Nephron (organoid): ENCODE measurements at regions not wholly inside any gene's neighbourhood (a gene's known extent, or its start where the extent isn't known, plus 50 kb on each side); places are given as distances from the start of the nearest gene placed in this dataset.
A peak's percentile ranks its signal among the peaks of the same experiment; 100 is the strongest.

Experiments used
- H3K27ac Mint-ChIP-seq, 3 experiments: 2 replicates each; pipeline ENCODE4 v1.8.0; 2020; ENCODE audit warnings: mixed read lengths in 3 of 3, mild to moderate bottlenecking in 2 of 3, moderate library complexity in 1 of 3
- H3K27me3 Mint-ChIP-seq: 2 replicates; pipeline ENCODE4 v1.8.0; 2021; ENCODE audit warnings: low read depth, mild to moderate bottlenecking, moderate library complexity, mixed read lengths
- H3K36me3 Mint-ChIP-seq: 2 replicates; pipeline ENCODE4 v1.8.0; 2020; ENCODE audit warnings: low read depth, mixed read lengths
- H3K4me1 Mint-ChIP-seq: 2 replicates; pipeline ENCODE4 v1.8.0; 2020; ENCODE audit warnings: mixed read lengths
- H3K4me3 Mint-ChIP-seq, 3 experiments: 2 replicates each; pipeline ENCODE4 v1.8.0; 2020; ENCODE audit warnings: mild to moderate bottlenecking in 3 of 3, mixed read lengths in 3 of 3, moderate library complexity in 2 of 3
- H3K9me3 Mint-ChIP-seq: 2 replicates; pipeline ENCODE4 v1.8.0; 2020; ENCODE audit warnings: mixed read lengths
- TF ChIP-seq, protein P1 (sequence below), 3 experiments: fragments of 200-600 bp; sonication (generic); IDR thresholded peaks; one replicate each; pipeline ENCODE4 v1.5.0; 2021; ENCODE audit warnings: antibody characterized with exemption in 3 of 3; ENCODE audit not compliant: unreplicated experiment in 3 of 3

DNA sequence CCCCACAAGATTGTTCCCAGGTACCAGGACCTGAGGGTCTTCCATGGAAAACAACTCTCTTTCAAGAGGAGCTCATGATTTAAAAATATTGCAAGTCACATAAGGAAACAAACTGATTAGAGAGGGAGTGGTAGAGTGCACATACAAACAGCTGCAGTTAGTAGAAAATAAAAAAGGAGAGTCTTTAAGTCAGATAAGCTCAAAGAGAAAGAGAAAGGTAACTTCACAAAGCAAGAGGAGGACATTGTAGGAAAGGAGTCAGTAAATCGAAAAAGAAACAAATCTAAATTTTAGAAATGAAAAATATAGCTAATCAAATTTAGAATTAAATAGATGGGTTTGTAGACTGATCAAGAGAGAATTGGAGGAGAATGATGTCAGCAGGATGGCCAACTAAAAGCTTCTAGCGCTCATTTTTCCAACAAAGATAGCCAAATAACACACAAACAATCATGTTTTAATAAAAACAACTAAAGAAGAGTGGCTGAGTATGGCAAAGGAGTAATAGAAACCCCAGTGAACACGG lies 86.1 kb upstream of the CD53 start:
- Mint-ChIP-seq H3K27me3 (peaks cover 13% of the 10 kb centered on the region), H3K27ac (no peak overlapping the region), H3K4me1 (no peaks in the 10 kb centered on the region), H3K4me3 (no peak overlapping the region), H3K9me3 (no peaks in the 10 kb centered on the region), H3K36me3 (no peaks in the 10 kb centered on the region)
- TF ChIP-seq, protein P1, sequence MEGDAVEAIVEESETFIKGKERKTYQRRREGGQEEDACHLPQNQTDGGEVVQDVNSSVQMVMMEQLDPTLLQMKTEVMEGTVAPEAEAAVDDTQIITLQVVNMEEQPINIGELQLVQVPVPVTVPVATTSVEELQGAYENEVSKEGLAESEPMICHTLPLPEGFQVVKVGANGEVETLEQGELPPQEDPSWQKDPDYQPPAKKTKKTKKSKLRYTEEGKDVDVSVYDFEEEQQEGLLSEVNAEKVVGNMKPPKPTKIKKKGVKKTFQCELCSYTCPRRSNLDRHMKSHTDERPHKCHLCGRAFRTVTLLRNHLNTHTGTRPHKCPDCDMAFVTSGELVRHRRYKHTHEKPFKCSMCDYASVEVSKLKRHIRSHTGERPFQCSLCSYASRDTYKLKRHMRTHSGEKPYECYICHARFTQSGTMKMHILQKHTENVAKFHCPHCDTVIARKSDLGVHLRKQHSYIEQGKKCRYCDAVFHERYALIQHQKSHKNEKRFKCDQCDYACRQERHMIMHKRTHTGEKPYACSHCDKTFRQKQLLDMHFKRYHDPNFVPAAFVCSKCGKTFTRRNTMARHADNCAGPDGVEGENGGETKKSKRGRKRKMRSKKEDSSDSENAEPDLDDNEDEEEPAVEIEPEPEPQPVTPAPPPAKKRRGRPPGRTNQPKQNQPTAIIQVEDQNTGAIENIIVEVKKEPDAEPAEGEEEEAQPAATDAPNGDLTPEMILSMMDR (IDR thresholded peaks at IDR 0.05; ENCODE audit: unreplicated experiment in 3 of 3) = no peak

DNA sequence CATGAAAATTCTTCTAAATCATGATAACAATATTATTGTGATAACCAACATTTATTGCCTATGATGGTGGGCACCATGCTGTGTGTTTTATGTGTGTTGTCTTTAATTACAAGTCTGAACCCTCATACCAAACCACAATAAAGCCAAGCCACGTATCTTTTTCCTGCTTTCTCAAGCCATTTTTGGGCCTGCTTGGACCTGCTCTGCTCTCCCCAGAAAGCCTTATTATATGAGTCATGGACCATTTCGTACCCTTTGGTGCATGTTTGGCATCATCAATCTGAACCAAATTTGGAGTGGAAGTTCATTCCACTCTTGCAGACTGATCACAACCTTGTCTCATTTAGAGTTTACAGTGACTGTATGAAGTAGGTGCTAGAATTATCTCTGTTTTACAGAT lies 87.3 kb upstream of the CD53 start:
- Mint-ChIP-seq H3K27ac (no peak overlapping the region), H3K9me3 (no peaks in the 10 kb centered on the region), H3K36me3 (no peaks in the 10 kb centered on the region), H3K27me3 (peaks cover 19% of the 10 kb centered on the region), H3K4me3 (no peak overlapping the region), H3K4me1 (no peaks in the 10 kb centered on the region)
- TF ChIP-seq, protein P1 (IDR thresholded peaks at IDR 0.05; ENCODE audit: unreplicated experiment in 3 of 3) = no peak

DNA sequence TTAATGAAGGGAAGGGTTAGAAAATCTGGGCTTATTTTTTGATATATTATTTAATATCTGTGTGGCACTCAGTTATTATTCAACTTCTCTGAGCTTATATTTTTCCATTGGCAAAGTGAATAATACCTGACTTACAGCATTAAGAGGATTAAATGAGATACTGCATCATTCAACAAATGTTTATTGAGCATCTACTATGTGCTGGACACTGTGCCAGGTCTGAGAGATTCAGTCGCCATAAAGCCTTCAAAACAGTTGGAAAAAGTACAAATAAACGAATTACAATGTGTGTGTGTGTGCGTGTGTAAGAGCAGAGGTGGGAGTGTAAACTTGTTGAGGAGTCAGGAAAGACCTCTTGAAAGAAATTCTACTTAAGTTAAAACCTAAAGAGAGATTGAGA lies 87.9 kb upstream of the CD53 start:
- Mint-ChIP-seq H3K36me3 (no peaks in the 10 kb centered on the region), H3K4me3 (no peak overlapping the region), H3K9me3 (no peaks in the 10 kb centered on the region), H3K4me1 (no peaks in the 10 kb centered on the region), H3K27ac (no peak overlapping the region), H3K27me3 (peaks cover 24% of the 10 kb centered on the region)
- TF ChIP-seq, protein P1 (IDR thresholded peaks at IDR 0.05; ENCODE audit: unreplicated experiment in 3 of 3) = no peak

DNA sequence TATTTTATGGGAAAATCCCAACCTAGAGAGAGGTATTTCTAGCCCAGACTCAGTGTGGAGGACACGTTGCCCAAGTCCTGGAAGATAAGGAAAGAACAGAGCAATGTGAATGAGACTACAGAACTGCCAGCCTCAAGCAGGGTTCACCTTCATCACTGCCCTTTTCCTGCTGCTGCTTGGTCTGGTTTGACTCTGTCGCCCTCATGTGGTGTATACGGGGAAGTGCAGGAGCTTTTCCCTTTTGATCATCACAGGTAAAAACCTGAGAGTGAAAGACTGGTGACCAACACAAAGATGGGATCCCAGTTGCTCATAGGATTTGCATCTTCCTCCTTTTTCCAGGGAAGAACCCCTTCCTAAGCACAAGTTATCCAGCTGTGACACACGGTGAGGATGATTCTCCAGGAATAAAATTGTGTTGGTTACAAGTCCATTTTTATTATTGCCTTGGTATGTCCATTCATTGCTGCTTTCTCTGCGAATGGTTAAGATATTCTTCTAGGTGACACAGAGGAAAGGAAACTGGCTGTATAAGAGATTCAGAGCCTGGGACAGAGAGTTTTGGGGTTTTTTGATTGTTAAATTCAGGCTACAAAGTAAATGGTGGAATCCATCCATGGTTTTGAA lies 89.5 kb upstream of the CD53 start:
- Mint-ChIP-seq H3K4me3 (no peak overlapping the region), H3K4me1 (no peaks in the 10 kb centered on the region), H3K36me3 (no peaks in the 10 kb centered on the region), H3K27ac (no peak overlapping the region), H3K27me3 (peaks cover 32% of the 10 kb centered on the region), H3K9me3 (no peaks in the 10 kb centered on the region)
- TF ChIP-seq, protein P1 (IDR thresholded peaks at IDR 0.05; ENCODE audit: unreplicated experiment in 3 of 3) = peak; percentile 89 to 96 (median 93)

DNA sequence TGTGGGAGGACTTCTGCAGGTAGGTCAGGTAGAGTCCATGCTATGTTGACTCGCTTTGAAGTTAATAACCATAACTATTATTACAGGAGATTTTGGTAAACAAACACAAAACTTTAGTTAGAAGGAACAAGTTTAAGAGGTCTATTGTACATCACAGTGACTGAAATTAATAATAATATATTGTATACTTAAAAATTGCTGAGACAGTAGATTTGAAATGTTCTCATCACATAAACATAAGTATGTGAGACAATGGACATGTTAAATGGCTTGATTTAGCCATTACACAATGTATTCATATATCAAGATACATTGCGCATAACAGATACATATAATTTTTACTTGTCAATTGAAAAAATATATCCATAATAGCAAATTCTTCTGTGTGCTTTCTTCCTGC lies 91.4 kb upstream of the CD53 start:
- H3K27ac Mint-ChIP-seq = no peak overlapping the region
- no peaks in the 10 kb centered on the region for H3K9me3 Mint-ChIP-seq
- H3K4me3 Mint-ChIP-seq = no peak overlapping the region
- H3K4me1 Mint-ChIP-seq = no peaks in the 10 kb centered on the region
- H3K27me3 Mint-ChIP-seq = peaks cover 45% of the 10 kb centered on the region
- H3K36me3 Mint-ChIP-seq = no peaks in the 10 kb centered on the region
- TF ChIP-seq, protein P1 (IDR thresholded peaks at IDR 0.05; ENCODE audit: unreplicated experiment in 3 of 3) = no peak
